BJ (cell line): ENCODE measurements at regions not wholly inside any gene's neighbourhood (a gene's known extent, or its start where the extent isn't known, plus 50 kb on each side); places are given as distances from the start of the nearest gene placed in this dataset.

Experiments used
- CTCF ChIA-PET: fragments of 350-600 bp; formaldehyde crosslinking; extraction: SDS; loops from one replicate; lab custom pipeline; 2021; ENCODE audit warnings: antibody characterized with exemption, inconsistent platforms; lab: Yijun Ruan, JAX
- POLR2A ChIA-PET: fragments of 300-600 bp; sonication (Branson Sonifier 250); formaldehyde crosslinking; extraction: SDS; loops from one replicate; lab custom pipeline; 2021; ENCODE audit warnings: antibody characterized with exemption; lab: Charles Lee
- DNase-seq: peaks from one replicate; pipeline ENCODE4 v3.0.0-alpha.2; 2011; ENCODE audit warnings: low read depth
- H3K27me3 ChIP-seq: 2 replicates; pipeline ENCODE4 v1.6.0; 2011; ENCODE audit warnings: low read length; ENCODE audit not compliant: control insufficient read depth, insufficient read depth
- H3K36me3 ChIP-seq: 2 replicates; pipeline ENCODE4 v1.5.1; 2011; ENCODE audit warnings: low read length; ENCODE audit not compliant: control insufficient read depth, insufficient read depth
- H3K4me3 ChIP-seq: 2 replicates; pipeline ENCODE4 v1.5.1; 2011; ENCODE audit warnings: low read depth, mild to moderate bottlenecking, control low read depth, low read length
- TF ChIP-seq, protein P1 (sequence below): IDR thresholded peaks from 2 replicates; pipeline ENCODE4 v1.5.1; 2011; ENCODE audit warnings: low read depth, mild to moderate bottlenecking, control low read depth, inconsistent platforms, low read length, moderate library complexity; ENCODE audit not compliant: insufficient read depth

DNA sequence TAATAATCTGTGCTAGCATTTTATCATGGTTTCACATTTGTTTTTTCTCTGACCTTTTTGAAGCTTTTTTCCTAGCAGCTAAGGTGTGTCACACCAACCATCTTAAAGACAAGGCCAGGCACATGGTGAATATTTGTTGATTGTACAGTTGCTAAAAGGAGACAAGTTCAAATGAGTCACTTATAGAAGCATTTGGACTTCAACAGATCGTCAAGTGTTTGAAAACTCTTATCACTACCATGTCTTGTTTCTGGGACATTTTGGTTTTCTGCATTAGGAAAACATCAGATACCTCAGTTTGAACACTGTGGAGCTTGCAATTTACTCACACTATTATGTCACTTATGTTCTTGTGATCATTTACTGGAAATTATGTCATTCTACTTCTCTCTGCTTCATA lies 407.3 kb downstream of the USP25 start:
- DNase-seq = no peak
- TF ChIP-seq, protein P1, sequence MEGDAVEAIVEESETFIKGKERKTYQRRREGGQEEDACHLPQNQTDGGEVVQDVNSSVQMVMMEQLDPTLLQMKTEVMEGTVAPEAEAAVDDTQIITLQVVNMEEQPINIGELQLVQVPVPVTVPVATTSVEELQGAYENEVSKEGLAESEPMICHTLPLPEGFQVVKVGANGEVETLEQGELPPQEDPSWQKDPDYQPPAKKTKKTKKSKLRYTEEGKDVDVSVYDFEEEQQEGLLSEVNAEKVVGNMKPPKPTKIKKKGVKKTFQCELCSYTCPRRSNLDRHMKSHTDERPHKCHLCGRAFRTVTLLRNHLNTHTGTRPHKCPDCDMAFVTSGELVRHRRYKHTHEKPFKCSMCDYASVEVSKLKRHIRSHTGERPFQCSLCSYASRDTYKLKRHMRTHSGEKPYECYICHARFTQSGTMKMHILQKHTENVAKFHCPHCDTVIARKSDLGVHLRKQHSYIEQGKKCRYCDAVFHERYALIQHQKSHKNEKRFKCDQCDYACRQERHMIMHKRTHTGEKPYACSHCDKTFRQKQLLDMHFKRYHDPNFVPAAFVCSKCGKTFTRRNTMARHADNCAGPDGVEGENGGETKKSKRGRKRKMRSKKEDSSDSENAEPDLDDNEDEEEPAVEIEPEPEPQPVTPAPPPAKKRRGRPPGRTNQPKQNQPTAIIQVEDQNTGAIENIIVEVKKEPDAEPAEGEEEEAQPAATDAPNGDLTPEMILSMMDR = no peak
- CTCF ChIA-PET = interaction anchor here (1.5 kb wide), 1 partner anchor 10 kb away, joined by 5 read pairs; no protein-coding TSS in a partner anchor

DNA sequence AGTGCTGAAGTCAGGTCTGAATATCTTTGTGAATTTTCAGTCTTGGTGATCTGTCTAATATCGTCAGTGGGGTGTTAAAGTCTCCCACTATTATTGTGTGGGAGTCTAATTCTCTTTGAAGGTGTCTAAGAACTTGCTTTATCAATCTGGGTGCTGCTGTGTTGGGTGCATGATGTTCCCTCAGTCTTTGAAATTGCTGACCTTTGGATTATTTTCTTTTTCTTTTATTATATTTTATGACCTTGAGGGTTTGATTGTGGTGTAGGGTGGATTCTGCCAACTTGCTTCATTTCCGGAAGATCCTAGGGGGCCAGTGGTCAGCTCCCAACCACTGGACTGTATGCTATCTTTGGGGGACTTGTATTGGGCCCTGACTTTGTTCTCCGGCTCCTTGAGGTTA lies 415.3 kb downstream of the USP25 start:
- CTCF ChIA-PET = no interaction called here
- H3K4me3 ChIP-seq = no peak overlapping the region
- TF ChIP-seq, protein P1 = no peak
- no peaks in the 10 kb centered on the region for H3K27me3 ChIP-seq
- DNase-seq = no peak
- POLR2A ChIA-PET = no interaction called here
- H3K36me3 ChIP-seq = no peaks in the 10 kb centered on the region

More for the DNA sequence above, 407.3 kb downstream of the USP25 start:
- Histone ChIP-seq H3K27me3 (no peaks in the 10 kb centered on the region), H3K36me3 (no peaks in the 10 kb centered on the region), H3K4me3 (no peak overlapping the region)
- POLR2A ChIA-PET = no interaction called here

DNA sequence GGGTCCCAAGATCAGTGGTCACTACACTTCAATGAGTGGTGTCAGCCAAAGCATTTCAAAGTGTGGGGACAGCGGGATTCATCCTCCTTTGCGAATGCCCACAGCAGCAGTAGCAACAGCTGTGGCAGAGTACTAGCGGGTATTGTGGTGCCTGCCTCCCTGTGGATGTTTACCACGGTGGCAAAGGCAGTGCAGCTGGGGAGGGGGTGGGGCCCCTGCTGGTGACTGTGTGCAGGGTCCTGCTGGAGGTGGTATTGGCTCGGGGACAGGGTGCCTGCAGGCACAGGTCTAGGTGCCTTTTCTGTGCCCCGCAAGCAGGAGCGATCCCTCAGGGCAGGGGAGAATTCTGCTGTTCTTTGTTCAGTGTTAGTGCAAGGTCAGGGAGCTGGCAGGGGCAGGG lies 415.7 kb downstream of the USP25 start:
- H3K4me3 ChIP-seq = no peak overlapping the region
- TF ChIP-seq, protein P1 = no peak
- no peaks in the 10 kb centered on the region for H3K36me3 ChIP-seq
- CTCF ChIA-PET = no interaction called here
- DNase-seq = no peak
- POLR2A ChIA-PET = no interaction called here
- H3K27me3 ChIP-seq = no peaks in the 10 kb centered on the region

DNA sequence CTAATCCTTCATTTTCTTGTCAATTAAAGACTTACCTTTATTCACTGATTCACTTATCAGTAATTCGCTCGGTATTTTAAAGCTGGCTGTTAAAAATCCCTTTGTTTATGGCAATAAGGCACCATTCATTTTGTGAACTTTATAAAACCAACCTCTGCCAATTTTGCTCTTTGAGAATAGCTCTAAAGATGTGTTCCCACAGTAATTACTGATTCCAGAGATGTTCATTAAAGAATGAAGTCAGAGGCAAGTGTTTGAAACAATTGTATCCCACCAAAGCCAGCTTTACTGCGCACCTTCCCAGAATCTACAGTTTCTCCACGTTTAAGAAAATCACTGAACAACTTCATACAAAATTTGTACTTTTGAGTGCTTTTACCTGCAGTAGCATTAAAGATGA lies 424.5 kb downstream of the USP25 start:
- TF ChIP-seq, protein P1 = no peak
- no peaks in the 10 kb centered on the region for H3K36me3 ChIP-seq
- POLR2A ChIA-PET = no interaction called here
- CTCF ChIA-PET = interaction anchor here (0.5 to 1.2 kb wide), 4 partner anchors 16 to 72 kb away, joined by 3 to 4 read pairs (median 3); no protein-coding TSS in a partner anchor
- DNase-seq = no peak
- no peak overlapping the region for H3K4me3 ChIP-seq
- H3K27me3 ChIP-seq = no peaks in the 10 kb centered on the region

DNA sequence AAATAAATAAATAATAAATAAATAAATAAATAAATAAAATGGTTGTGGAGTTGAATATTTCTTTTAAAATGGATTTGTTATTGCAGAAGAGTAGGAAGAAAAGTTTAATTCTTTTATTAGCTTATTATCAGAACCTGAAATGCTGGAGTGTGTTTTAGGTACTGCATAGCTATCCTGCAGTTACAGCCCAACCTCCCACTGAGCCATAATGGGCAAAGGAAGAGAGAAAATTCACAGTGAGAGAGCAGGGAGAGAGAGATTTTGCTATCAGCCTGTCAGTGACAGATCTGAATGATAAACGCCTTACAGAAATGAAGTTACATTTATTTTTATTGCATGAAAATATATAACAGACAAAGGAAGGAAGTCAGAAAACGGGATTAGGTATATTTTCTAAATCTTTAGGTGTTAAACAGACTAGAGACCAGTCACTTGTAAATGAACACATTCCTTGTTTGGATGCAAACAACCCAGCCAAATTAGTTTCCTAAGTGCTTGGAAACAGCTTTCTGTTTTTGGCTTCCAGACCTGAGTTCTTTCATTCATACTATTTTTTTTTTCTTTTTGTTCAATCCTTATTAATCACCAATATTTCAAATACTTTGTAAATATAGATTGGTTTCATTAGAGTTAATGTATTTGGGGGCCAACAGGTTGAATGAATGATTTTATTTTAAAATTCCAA lies 425.3 kb downstream of the USP25 start:
- TF ChIP-seq, protein P1 = no peak
- Histone ChIP-seq H3K36me3 (no peaks in the 10 kb centered on the region), H3K27me3 (no peaks in the 10 kb centered on the region), H3K4me3 (no peak overlapping the region)
- POLR2A ChIA-PET = no interaction called here
- DNase-seq = no peak
- CTCF ChIA-PET = interaction anchor here (0.6 to 1.2 kb wide), 2 partner anchors 13 to 73 kb away, joined by 3 read pairs; no protein-coding TSS in a partner anchor
